Inferior parietal cortex (tissue), 1 donor: ENCODE measurements at regions not wholly inside any gene's neighbourhood (a gene's known extent, or its start where the extent isn't known, plus 50 kb on each side); places are given as distances from the start of the nearest gene placed in this dataset.

Experiments used
- DNase-seq: peaks from one replicate; pipeline ENCODE4 v3.0.0-alpha.2; 2016; ENCODE audit errors: extremely low spot score

GRCh38 chr12:13595536-13596443 is 385.6 kb downstream of the GRIN2B start:
- no peak for DNase-seq

- DNase-seq = no peak
Measured at GRCh38 chr12:13594731-13595514, 386.5 kb downstream of the GRIN2B start.

- no peak for DNase-seq
Measured at GRCh38 chr12:13592063-13592942, 389.1 kb downstream of the GRIN2B start.

- DNase-seq = no peak
Measured at GRCh38 chr12:13591488-13591887, 389.9 kb downstream of the GRIN2B start.

GRCh38 chr12:13591059-13591458 is 390.3 kb downstream of the GRIN2B start:
- DNase-seq = no peak

DNA sequence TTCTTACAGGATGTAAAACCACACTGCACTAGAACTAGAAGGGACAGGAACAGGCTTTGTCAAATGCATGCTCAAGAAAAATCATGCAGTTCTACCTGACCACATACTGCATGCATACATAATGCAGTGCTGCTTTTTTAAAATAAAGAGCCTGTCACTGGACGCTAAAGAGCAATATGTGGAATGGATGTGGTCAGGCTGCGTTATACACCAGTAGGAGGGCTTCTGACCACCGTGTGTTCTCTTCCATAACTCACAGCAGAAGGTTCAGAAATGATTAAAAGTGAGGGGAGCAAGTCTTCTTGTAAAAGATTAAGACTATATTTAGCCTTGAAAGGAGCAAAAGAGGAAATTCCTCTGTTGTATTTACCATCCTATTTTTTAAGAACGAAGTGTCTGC is 392.0 kb downstream of the EMP1 start:
- DNase-seq = no peak

DNA sequence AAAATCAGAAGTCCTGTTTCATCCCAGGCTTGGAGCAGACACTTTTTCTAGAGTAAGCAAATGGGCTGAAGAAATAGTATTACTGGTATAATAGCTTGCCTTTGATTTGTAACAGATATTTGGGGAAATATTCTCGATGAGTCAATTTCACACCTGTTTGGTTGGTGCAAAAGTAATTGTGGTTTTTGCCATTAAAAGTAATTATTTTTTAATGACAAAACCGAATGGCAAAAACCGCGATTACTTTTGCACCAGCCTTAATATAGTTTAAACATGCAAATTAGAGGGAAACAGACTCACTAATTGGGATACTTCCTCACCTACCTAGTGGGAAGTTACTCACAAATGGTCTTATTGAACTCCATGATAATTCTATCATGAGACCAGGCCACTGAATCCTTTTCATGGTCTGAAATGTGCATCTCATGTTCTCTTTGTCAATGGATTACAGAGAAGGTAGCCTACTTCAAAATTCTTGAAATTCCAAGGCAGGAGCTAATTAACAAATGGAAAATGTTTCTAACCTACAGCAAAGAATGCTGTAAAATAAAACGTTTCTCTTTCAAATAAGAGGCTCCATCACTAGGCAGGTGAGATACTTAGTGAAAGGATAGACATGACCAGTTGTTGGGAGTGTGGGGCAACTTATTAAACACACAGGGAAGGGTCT is 391.3 kb downstream of the EMP1 start:
- DNase-seq = no peak

- DNase-seq = no peak
Measured at GRCh38 chr12:13586361-13586760, 389.8 kb downstream of the EMP1 start.

DNA sequence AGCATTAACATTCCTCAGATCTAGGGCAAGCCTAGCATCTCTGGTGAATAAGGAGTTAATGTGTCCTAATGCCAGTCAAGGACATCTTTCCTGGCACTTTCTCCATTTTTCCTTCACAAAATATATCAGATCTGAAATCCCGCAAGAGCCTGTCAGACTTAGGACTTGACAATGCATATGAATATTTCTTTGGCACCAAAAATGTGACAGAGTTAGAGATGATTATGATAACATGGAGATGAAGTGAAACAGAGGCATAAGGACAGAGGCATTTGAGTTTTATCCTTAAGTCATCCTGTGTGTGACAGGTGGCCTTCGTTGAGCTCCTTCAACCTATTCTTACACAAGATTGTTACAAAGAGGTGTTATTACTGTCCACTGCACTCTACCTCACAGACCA is 388.0 kb downstream of the EMP1 start:
- DNase-seq = no peak

DNA sequence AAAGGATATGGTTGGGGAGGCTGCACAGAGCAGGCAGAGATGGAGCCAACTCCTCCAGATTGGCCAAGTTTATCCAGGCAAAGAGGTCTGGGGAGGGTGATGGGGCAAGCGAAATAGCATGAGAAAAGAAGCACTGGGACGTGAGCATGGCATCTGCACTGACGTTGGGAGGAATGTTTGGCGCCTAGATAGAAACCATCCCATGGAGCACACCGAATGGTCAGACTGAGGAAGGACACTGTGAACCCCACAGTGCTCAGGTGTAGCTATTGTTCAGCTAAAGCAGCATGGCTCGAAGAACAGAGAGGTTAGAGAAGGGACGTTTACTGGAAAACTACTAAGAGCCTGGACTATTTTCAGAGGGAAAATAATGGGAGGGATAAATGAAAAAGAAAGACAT is 387.1 kb downstream of the EMP1 start:
- no peak for DNase-seq

DNA sequence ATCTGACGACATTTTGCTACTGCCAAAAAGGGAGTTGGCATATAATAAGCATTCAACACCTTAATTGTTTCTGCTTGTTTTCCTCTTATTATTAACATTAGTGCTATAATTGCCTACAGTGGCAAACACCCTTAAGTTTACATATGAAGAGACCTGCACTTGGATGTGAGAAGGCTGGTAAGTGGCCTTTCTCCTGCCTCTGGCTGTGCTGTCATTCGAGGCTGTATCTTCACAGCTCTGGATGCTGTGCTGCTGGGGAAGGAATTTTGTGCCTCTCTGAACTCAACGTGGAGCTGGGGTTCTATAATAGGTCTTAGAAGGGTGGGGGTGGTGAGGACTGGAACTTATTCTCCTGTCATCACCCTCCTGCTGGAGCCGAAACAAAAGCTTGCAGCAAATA is 385.9 kb downstream of the EMP1 start:
- no peak for DNase-seq

DNA sequence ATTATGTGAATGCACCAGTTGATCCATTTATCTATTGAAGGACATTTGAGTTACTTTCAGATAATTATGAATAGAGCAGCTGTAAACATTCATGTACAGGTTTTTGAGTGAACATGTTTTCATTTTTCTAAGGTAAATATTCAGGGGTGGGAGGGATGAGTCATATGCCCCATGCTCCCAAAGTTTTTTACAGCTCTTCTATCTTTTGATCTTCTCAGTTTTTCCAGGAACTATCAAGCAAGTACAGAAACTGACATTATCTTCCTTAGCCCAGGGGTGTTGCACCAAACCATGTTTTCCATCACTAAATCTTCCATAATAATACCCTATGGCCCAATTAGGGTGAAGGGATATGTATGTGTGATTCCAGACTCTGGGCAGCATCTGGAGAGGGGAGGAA is 384.5 kb downstream of the EMP1 start:
- no peak for DNase-seq

DNA sequence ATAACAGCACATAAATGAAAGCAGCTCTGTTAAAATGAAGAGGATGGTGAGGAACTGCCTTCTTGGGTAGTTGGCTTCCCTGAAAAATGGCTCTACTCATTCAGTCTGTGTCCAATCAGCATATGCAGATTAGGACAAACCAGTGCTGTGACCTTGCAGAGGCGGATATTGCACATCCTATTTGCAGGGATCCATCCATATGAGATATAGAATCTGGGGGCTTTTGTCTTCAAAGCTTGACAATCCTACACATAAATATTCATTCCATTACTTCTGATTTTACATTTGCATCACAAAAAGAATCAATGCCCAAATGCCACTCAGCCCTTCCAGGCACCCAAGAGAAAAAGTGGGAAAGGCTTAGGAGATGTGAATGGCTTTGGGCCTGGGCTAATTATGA is 383.7 kb downstream of the EMP1 start:
- DNase-seq = no peak

DNA sequence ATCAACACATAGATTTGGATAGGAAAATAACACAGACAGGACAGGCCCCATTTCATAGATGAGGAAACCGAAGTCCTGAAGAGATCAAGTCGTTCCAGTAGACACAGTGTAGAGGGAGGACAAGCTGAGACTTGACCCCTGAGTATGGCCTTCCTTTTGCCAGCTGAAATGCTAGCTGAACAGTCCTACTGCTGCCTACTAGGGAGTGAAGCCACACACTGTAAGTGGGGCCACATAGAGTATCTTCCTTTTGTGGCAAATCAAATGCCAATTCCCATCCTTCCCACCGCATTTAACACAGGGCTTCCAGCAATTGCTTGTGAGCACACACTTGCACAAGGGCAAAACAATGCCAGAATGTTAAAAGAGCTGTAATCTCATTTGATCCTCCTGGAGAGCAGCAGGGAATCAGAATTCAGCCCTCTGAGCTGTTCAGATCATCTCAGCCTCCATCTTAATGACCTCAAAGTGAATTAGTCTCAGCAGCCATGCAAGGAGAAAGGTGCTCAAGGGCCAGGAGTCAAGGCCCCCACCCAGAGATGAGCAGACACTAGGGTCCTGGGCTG is 380.5 kb downstream of the EMP1 start:
- no peak for DNase-seq

- no peak for DNase-seq
Measured at GRCh38 chr12:13573698-13574321, 377.3 kb downstream of the EMP1 start.

DNA sequence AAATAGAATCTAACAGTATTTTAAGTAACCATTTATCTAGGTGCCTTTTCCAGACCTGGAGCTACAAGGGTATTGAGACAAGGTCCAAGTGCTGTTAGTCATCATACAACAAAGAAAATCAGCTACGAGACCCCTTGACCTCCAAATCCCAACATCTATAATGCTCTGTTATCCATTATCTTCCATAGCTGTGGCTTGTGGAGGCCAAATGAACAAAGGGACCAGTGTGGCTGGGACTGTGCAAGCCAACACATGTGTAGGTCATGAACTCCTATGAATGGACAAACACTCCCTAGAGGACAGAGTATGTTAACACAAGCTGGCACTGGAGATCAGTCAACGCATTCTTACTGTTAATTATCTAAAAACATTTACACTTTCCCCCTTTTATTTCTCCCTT is 374.5 kb downstream of the EMP1 start:
- no peak for DNase-seq

DNA sequence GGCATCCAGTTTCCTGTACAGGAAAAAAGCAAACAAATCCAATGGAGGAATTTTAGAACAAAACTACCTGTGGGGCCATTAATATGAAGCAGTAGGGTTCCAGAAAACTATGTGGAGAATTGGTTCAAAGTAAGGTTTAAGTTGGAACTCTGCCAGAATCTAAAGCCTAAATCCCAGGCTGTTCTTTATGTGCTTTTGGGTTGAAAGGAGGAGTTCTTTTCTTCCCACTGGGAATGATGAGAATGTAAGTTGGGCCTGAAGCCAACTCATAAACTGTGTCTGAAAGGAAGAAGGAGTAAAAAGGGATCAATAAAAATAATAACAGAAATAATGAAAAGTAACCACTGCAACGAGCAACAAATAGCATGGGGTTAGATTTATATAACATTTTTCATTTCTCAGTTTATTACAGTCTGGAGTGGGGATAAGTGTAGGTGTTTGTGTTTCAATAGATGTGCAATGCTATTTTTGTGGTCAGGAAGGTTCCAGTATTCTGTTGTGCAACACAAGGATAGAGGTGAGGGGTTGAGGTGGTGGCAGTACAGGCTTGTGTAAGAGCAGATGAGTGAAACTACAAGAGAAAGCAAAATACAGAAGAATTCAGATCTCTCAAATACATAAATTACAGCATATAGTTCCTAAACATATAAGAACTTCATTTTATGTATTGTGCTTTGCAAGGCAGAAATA is 373.6 kb downstream of the EMP1 start:
- DNase-seq = no peak

GRCh38 chr12:13566292-13566691 is 369.8 kb downstream of the EMP1 start:
- DNase-seq = no peak

DNA sequence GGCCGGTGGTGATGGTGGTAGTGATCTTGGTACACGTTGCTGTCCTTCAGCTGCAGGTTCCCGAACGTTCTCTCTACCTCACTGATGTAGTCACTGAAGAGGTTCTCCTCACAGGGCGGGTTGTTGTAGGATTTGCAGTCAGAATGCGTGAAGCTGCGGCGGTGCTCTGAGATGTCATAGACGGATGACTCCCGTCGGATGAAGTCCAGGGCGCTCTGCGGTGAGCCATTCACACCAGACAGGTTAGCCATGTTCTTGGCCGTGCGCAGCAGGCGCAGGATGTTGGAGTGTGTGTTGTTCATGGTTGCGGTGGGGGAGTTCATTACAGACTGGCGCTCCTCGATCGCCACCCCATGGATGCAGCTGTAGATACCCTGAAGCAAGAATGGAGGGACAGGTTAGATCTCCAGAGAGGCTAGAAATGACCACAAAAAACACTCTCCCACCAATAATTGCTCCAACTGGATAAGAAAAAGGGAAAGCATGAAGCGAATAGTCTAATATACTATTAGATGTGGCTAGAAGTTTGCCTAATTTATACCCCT is 367.8 kb downstream of the EMP1 start:
- DNase-seq = no peak

- DNase-seq = no peak
Measured at GRCh38 chr12:13563743-13564125, 367.2 kb downstream of the EMP1 start.
